ENCODE measurements at regions not wholly inside any gene's neighbourhood (a gene's known extent, or its start where the extent isn't known, plus 50 kb on each side); places are given as distances from the start of the nearest gene placed in this dataset.

- no peak for DNase-seq
Measured at GRCh38 chr7:106165337-106165736, 53.2 kb upstream of the SYPL1 start.

- no peak for DNase-seq
Measured at GRCh38 chr7:106163257-106163656, 51.1 kb upstream of the SYPL1 start.

Measured in stimulated activated CD4-positive, alpha-beta T cell treated with anti-CD3 and anti-CD28 coated beads, Interleukin-4, amount 100 ng/mL, for 24 hours (primary cell).